ENCODE measurements at regions not wholly inside any gene's neighbourhood (a gene's known extent, or its start where the extent isn't known, plus 50 kb on each side); places are given as distances from the start of the nearest gene placed in this dataset.
A peak's percentile ranks its signal among the peaks of the same experiment; 100 is the strongest.

DNA sequence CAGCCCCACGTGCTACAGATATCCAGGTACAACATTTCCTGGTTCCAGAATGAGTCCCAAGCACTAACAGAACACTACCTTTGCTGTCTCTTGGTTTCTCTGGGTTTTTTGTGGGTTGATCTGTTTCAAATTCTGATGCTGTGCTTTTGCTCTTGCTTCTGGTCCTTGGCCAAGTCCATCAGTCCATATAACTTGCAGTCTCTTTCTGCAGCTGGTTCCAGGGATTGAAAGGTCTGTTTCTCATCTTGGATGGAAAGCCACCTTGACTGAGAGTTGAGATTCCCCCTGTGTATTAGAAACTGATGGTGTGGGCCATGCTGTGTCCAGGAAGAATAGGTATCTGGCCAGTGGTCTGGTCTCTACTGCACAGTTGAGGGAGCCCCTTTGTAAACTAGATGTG lies 171.1 kb downstream of the JCAD start:
- DNase-seq (ENCODE audit: extremely low read depth in 1 of 11, low read depth in 9 of 11, low spot score in 4 of 11), result no peak

DNA sequence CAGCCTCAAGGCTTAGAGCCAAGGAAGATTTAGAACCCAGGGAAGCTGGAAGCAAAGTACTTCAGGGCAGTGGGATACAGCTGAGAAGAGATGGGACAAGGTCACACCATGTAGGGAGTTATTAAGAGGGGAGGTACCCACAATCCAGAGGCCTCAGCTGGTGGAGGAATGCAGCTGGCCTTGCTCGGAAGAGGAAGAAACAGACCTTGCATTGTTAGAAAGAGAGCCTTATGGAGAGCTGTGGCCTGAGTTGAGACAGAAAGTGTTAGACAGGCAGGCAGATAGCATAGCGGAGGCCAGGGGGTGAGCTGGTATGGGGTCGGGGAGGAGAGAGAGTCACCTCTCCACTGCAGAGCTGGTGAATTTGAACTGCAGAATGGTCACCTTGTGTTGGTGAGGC lies 173.1 kb downstream of the JCAD start:
- DNase-seq (ENCODE audit: extremely low read depth in 1 of 11, low read depth in 9 of 11, low spot score in 4 of 11), result no peak

- no peak for DNase-seq (ENCODE audit: extremely low read depth in 1 of 11, low read depth in 9 of 11, low spot score in 4 of 11)
Observed at GRCh38 chr10:29883231-29883630, 176.2 kb downstream of the JCAD start.

DNA sequence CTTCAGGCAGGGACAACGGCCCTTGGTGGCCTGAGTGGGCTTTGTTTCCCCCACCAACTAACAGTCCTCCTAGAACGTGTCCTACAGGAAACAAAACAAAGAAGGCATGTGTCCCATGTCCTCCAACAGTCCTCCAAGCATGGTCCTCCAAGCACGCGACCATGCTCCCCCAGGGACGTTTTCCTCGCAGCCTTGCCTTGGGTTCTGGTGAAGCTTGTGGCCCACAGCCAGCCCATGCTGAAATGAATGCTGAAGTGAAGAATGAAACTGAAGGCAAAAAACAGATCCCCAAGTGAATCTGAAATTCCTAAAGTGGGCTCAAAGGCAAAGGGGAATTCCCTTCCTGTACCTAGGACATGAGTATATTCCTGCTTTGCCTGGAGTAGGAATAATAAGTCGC lies 176.6 kb downstream of the JCAD start:
- DNase-seq (ENCODE audit: extremely low read depth in 1 of 11, low read depth in 9 of 11, low spot score in 4 of 11), result no peak

DNA sequence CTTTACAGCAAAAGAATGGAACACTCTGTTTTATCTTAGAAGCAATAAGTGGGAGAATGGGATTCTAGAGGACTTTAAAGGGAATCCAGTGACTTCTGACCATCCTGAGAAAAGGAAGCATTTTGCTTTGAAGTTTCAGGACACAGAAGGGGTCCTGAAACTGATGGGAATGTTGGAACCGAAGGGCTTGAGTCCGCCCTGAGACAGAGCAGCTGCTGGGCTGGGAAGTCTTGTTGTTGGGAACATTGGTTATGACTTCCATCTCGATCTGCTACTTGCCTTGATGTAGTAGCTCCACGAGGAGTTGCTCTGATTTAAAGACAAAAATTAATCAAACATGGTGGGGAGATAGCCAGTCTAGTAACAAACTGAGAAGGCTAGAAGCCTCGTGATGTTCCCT lies 177.6 kb downstream of the JCAD start:
- DNase-seq (ENCODE audit: extremely low read depth in 1 of 11, low read depth in 9 of 11, low spot score in 4 of 11), result no peak

DNA sequence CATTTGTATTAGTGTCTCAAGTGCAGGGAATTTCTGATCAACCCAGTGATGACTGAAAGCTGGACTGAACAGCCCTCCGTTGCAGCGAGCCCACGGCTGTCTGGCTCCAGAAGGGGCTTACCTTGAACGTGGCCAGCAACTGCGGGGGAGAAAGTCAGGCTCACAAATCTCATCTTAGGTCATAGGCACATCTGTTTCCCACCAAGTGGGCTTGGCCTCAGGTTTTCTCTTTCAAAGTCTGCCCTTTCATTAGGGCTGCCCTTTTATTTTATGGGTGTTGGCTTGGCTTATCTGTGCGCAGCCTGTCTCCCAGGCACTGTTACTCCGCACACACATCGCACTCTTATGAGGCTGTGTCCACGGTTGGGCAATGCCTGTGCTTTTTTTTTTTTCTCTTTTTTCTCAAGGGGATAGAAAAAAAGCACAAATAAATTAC lies 178.0 kb downstream of the JCAD start:
- DNase-seq (ENCODE audit: extremely low read depth in 1 of 11, low read depth in 9 of 11, low spot score in 4 of 11), result no peak

DNA sequence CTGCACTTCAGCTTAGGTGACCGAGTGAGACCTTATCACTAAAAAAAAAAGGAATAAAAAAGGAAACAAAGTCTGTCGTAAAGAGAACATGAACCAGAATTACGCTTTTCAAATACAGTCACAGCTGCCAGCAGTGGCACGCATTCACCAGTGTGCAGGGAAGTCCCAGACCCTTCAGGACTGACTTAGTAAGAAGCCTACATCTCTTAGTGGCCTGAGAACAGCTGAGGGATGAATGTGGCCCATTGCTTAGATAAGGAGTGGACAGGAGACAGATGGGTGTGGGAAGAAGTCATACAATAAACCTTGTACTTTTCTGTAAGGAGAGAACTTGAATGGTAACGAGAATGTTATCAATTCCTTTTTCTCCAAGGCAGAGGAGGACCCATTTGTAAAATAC lies 178.5 kb downstream of the JCAD start:
- DNase-seq (ENCODE audit: extremely low read depth in 1 of 11, low read depth in 9 of 11, low spot score in 4 of 11), result no peak

DNA sequence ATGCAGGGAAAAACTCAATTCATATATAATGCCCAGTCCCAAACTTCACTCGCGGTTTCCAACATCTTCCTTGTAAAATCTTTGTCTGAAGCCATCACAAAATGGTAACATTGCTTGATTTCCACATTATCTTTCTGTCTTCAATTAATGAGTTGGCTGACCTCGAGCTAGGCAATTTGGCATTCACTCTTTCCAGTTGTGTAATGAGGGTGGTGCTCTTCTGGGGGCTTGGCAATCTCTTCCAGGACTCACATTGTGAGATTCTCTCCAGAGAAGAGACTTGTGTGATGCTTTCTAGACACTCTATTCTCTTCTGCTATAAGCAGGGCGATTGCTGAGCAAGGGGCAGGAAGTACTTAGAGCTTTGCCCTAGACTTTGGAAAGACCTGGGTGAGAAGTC lies 179.5 kb downstream of the JCAD start:
- no peak for DNase-seq (ENCODE audit: extremely low read depth in 1 of 11, low read depth in 9 of 11, low spot score in 4 of 11)

DNA sequence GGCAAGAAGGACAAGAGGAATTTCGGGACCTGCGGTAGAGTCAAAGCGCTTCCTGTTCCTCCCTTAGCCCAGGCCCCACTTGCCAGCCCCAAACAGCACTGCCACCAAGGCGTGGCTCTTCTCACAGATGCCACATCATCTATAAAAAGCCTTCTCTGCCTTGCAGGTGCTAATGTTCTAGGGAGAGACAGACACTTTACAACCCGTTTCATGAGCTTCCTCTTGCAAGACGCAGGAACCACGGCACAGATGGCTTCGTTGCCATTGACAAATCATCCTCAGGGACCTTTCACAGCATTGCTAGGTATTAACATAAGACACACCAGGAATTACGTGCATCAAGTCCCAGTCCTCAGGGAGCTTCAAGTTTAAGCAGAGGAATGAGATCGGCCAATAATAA lies 180.9 kb downstream of the JCAD start:
- no peak for DNase-seq (ENCODE audit: extremely low read depth in 1 of 11, low read depth in 9 of 11, low spot score in 4 of 11)

DNA sequence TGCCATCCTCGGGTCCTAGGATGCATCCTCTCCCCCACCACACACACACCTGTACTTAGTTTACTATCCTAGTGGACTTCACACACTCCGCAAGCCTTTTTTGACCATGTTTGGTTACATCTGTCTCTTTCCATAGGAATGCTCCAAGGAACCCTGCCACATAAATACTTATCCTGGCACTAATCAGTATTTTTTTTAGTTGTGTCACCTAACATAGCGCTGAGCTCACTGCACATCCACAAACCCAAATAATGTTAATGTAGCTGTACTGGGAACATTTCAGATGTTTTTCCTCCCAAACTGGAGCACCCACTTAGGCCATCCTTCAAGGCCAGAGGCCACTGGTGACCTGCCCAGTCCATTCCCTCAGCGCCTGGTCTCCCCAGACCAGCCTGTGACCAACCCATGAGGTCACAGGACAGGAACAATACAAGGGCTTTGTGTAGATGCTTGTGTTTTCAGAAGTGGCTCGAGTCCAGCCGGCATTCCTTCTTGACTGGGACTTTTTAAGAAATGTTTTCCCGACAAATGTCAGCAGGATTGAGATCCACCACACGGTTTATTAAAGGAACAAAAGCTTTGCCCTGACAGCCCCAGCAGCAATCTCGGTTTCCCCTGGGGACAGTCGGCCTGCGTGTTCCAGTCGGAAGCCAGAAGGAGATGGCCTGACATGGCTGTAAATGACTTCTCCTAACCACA lies 181.4 kb downstream of the JCAD start:
- DNase-seq (ENCODE audit: extremely low read depth in 1 of 11, low read depth in 9 of 11, low spot score in 4 of 11), result peak in 2 of 11 donors; percentile 39 to 49

DNA sequence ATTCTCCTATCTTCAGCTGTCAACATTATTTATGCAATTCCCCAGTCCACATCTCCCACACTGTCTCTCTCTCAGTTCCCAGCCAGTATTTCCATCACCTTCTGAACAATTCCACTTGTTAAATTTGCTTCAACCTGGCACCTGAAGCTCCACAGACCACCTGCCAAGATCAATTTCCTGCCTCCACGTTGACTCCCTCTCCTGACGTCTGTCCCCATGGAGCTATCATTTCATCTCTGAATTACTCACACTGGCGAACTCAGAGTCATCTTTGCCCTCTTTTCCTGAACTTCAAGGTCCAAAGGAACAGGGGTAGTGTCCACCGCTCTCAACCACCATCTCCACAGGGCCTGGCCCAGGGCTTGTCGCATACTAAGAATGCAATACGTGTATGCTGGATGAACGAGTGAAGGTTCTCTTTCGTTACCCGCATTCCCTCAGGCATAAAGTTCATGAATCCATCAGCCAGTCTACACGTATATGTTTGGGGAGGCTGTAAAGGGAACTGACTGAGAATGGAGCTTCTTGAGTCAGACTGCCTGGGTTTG lies 183.3 kb downstream of the JCAD start:
- DNase-seq (ENCODE audit: extremely low read depth in 1 of 11, low read depth in 9 of 11, low spot score in 4 of 11), result no peak

GRCh38 chr10:29874606-29875269 lies 184.6 kb downstream of the JCAD start:
- no peak for DNase-seq (ENCODE audit: extremely low read depth in 1 of 11, low read depth in 9 of 11, low spot score in 4 of 11)

GRCh38 chr10:29873941-29874484 lies 185.4 kb downstream of the JCAD start:
- no peak for DNase-seq (ENCODE audit: extremely low read depth in 1 of 11, low read depth in 9 of 11, low spot score in 4 of 11)

DNA sequence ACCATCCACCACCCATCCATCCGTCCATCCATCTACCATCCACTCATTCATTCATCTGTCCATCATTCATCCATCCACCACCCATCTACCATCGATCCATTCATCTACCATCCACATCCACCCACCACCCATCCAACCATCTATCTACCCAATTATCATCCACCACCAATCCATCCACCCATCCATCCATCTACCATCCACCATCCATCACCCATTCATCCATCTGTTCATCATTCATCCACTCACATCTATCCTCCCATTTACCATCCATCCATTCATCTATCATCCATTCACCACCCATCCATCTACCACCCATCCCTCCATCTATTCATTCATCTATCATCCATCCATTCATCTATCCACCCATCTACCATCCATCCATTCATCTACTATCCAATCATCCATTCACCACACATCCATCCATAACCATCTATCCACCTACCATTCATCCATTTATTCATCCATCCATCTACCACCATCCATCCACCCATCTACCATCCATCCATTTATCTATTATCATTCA lies 188.8 kb downstream of the JCAD start:
- no peak for DNase-seq (ENCODE audit: extremely low read depth in 1 of 11, low read depth in 9 of 11, low spot score in 4 of 11)

DNA sequence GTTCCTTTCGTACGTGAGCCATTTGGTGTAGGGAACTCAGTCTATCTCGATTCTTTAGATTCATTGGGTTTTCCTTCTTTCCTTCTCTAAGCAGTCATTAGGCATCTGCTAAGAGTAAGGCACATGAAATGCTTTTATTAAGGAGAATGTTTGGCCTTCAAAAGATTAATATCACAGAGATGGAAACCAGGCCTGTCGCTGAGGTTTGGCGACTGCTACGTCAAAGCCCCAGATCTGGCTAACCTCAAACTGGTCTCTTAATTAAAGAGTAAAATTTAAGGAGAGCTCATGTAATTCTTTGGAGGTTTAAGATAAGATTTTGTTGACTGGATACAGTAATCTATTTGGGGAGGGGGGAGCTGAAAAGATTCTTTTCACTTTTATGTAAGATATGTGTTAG lies 189.8 kb downstream of the JCAD start:
- DNase-seq (ENCODE audit: extremely low read depth in 1 of 11, low read depth in 9 of 11, low spot score in 4 of 11), result no peak

DNA sequence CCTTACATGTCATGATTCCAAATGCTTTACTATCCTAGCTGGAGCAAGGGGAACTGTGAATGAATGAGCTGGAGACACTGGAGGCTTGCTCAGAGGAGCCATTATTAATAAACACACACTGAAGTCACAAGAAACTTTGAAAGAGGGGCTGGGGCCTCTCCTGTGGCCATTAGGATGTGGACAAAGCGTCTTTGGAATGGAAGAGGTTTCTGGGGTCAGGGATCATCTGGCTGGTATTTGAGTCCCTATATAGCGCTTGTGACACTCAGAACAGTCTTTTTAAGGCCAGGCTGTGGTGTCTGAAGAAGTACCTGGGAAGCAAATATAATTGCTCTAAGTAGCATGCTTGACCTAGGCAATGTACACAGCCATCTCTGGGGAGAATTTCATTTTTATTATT lies 193.0 kb downstream of the JCAD start:
- DNase-seq (ENCODE audit: extremely low read depth in 1 of 11, low read depth in 9 of 11, low spot score in 4 of 11), result no peak

DNA sequence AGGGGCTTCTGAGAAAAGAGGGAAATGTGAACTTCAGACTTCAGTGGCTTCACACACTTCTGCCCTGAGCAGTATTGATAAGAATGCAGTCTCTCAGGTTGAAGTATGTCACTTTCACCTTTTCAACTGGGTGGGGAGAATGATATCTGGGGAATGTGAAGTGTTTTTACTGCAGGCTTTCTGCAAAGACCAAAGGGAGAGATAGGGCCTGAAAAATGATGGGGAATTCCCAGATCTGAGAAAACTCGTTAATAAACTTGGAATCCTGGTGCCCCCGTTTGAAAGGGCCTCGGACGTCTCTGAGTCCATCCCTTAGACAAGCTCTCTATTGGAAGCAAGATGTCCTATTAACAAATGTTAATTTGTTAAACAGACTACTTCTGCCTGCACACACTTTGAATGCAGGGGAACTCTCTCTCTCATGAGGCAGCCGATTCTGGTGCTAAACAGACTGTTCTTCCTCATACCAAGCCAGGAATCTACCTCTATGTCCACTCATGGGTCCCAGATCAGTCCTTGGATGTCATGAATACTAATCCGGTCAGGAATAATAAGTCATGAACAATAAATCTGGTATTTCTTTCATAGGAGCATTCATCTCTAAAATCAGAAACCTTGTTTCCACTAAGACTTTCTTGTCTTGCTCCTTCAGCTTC lies 193.6 kb downstream of the JCAD start:
- DNase-seq (ENCODE audit: extremely low read depth in 1 of 11, low read depth in 9 of 11, low spot score in 4 of 11), result no peak

GRCh38 chr10:29862923-29863614 lies 196.3 kb downstream of the JCAD start:
- no peak for DNase-seq (ENCODE audit: extremely low read depth in 1 of 11, low read depth in 9 of 11, low spot score in 4 of 11)

GRCh38 chr10:29861811-29862505 lies 197.4 kb downstream of the JCAD start:
- DNase-seq (ENCODE audit: extremely low read depth in 1 of 11, low read depth in 9 of 11, low spot score in 4 of 11), result no peak

Measured in renal cortex interstitium (tissue), 11 donors.